Astrocyte (in vitro differentiated cells and primary cell): ENCODE measurements at regions not wholly inside any gene's neighbourhood (a gene's known extent, or its start where the extent isn't known, plus 50 kb on each side); places are given as distances from the start of the nearest gene placed in this dataset.

Source experiments
- DNase-seq: peaks from one replicate; pipeline ENCODE4 v3.0.0-alpha.2; 2010; ENCODE audit warnings: low read depth
- FAIRE-seq: peaks from 2 replicates; lab custom pipeline; 2011; peaks lifted over from hg19 to GRCh38; lab: Jason Lieb, UNC
- H2AFZ ChIP-seq: 2 replicates; pipeline ENCODE4 v1.6.0; 2012; ENCODE audit warnings: low read depth, low read length, inconsistent platforms
- H3K27ac ChIP-seq: 2 replicates; pipeline ENCODE4 v1.5.1; 2011; ENCODE audit warnings: low read depth, low read length, inconsistent platforms
- H3K27me3 ChIP-seq: 2 replicates; pipeline ENCODE4 v1.6.0; 2011; ENCODE audit warnings: low read length, inconsistent platforms; ENCODE audit not compliant: insufficient read depth
- H3K36me3 ChIP-seq: 2 replicates; pipeline ENCODE4 v1.5.1; 2011; ENCODE audit warnings: low read length, inconsistent platforms; ENCODE audit not compliant: insufficient read depth
- H3K4me1 ChIP-seq: 2 replicates; pipeline ENCODE4 v1.5.1; 2011; ENCODE audit warnings: low read length, inconsistent platforms; ENCODE audit not compliant: insufficient read depth
- H3K4me2 ChIP-seq: 2 replicates; pipeline ENCODE4 v1.6.0; 2012; ENCODE audit warnings: low read length, inconsistent platforms
- H3K4me3 ChIP-seq: 2 replicates; pipeline ENCODE4 v1.5.1; 2011; ENCODE audit warnings: low read depth, mild to moderate bottlenecking, low read length, inconsistent platforms; ENCODE audit not compliant: insufficient read depth
- H3K79me2 ChIP-seq: 2 replicates; pipeline ENCODE4 v1.6.0; 2012; ENCODE audit warnings: mild to moderate bottlenecking, low read length, inconsistent platforms; ENCODE audit not compliant: insufficient read depth
- H3K9ac ChIP-seq: 2 replicates; pipeline ENCODE4 v1.6.0; 2012; ENCODE audit warnings: mild to moderate bottlenecking, low read length, inconsistent platforms
- H3K9me3 ChIP-seq: 2 replicates; pipeline ENCODE4 v1.5.1; 2012; ENCODE audit warnings: low read depth, mild to moderate bottlenecking, low read length, inconsistent platforms; ENCODE audit not compliant: insufficient read depth
- H4K20me1 ChIP-seq: 2 replicates; pipeline ENCODE4 v1.6.0; 2012; ENCODE audit warnings: low read length, inconsistent platforms; ENCODE audit not compliant: insufficient read depth
- H3K27ac Mint-ChIP-seq: one replicate; pipeline ENCODE4 v1.8.0; 2021; ENCODE audit warnings: mild to moderate bottlenecking, mixed read lengths; ENCODE audit not compliant: unreplicated experiment
- H3K27me3 Mint-ChIP-seq: one replicate; pipeline ENCODE4 v1.8.0; 2021; ENCODE audit warnings: low read depth, mixed read lengths; ENCODE audit not compliant: unreplicated experiment
- H3K36me3 Mint-ChIP-seq: one replicate; pipeline ENCODE4 v1.8.0; 2021; ENCODE audit warnings: low read depth, mixed read lengths; ENCODE audit not compliant: unreplicated experiment
- H3K4me1 Mint-ChIP-seq: one replicate; pipeline ENCODE4 v1.8.0; 2021; ENCODE audit warnings: low read depth, mixed read lengths; ENCODE audit not compliant: unreplicated experiment
- H3K4me3 Mint-ChIP-seq: one replicate; pipeline ENCODE4 v1.8.0; 2021; ENCODE audit warnings: mild to moderate bottlenecking, moderate library complexity, mixed read lengths; ENCODE audit not compliant: unreplicated experiment
- H3K9me3 Mint-ChIP-seq: one replicate; pipeline ENCODE4 v1.8.0; 2021; ENCODE audit warnings: mild to moderate bottlenecking, mixed read lengths; ENCODE audit not compliant: unreplicated experiment
- CTCF ChIP-seq: IDR thresholded peaks from 2 replicates; pipeline ENCODE4 v1.5.1; 2011; ENCODE audit warnings: low read depth, mild to moderate bottlenecking, inconsistent platforms, low read length, moderate library complexity; ENCODE audit not compliant: insufficient read depth
- EZH2 ChIP-seq: IDR thresholded peaks from 2 replicates; pipeline ENCODE4 v1.6.1; 2012; ENCODE audit warnings: mild to moderate bottlenecking, low read length, inconsistent platforms; ENCODE audit not compliant: insufficient read depth

GRCh38 chr17:73776351-73777130 lies 132.3 kb upstream of the SDK2 start:
- H3K27me3 Mint-ChIP-seq: peaks cover 33% of the 10 kb centered on the region

GRCh38 chr17:73777131-73777449 lies 132.8 kb upstream of the SDK2 start:
- H2AFZ ChIP-seq: no peak overlapping the region
- DNase-seq: no peak
- Mint-ChIP-seq H3K27ac (no peak overlapping the region), H3K36me3 (no peaks in the 10 kb centered on the region), H3K27me3 (peaks cover 31% of the 10 kb centered on the region), H3K9me3 (peaks cover 5% of the 10 kb centered on the region), H3K4me1 (no peaks in the 10 kb centered on the region), H3K4me3 (no peak overlapping the region)
- no peaks in the 10 kb centered on the region for H3K79me2 ChIP-seq
- H3K4me2 ChIP-seq: no peak overlapping the region
- no peak for TF ChIP-seq CTCF
- TF ChIP-seq EZH2: no peak
- H3K4me1 ChIP-seq: no peaks in the 10 kb centered on the region
- no peak overlapping the region for H3K27ac ChIP-seq
- H3K9me3 ChIP-seq: no peaks in the 10 kb centered on the region
- H3K9ac ChIP-seq: no peak overlapping the region
- no peaks in the 10 kb centered on the region for H4K20me1 ChIP-seq
- FAIRE-seq: no peak
- H3K27me3 ChIP-seq: peaks cover 8% of the 10 kb centered on the region
- H3K4me3 ChIP-seq: no peak overlapping the region
- H3K36me3 ChIP-seq: no peaks in the 10 kb centered on the region

More at GRCh38 chr17:73776351-73777130, 132.3 kb upstream of the SDK2 start:
- H3K27ac Mint-ChIP-seq: no peak overlapping the region
- Histone ChIP-seq H3K36me3 (no peaks in the 10 kb centered on the region), H3K4me1 (no peaks in the 10 kb centered on the region), H3K9ac (no peak overlapping the region), H4K20me1 (no peaks in the 10 kb centered on the region), H3K4me3 (no peak overlapping the region), H3K27me3 (peaks cover 8% of the 10 kb centered on the region), H3K9me3 (no peaks in the 10 kb centered on the region), H3K79me2 (no peaks in the 10 kb centered on the region), H3K27ac (no peak overlapping the region), H3K4me2 (no peak overlapping the region), H2AFZ (no peak overlapping the region)
- H3K4me3 Mint-ChIP-seq: no peak overlapping the region
- peaks cover 5% of the 10 kb centered on the region for H3K9me3 Mint-ChIP-seq
- TF ChIP-seq CTCF (no peak), EZH2 (no peak)
- no peaks in the 10 kb centered on the region for H3K36me3 Mint-ChIP-seq
- FAIRE-seq (no peak), DNase-seq (no peak)
- no peaks in the 10 kb centered on the region for H3K4me1 Mint-ChIP-seq

- no peaks in the 10 kb centered on the region for H3K4me1 ChIP-seq
- no peak overlapping the region for H3K4me3 ChIP-seq
- H3K36me3 Mint-ChIP-seq: no peaks in the 10 kb centered on the region
- no peaks in the 10 kb centered on the region for H3K9me3 ChIP-seq
- H3K9me3 Mint-ChIP-seq: peaks cover 4% of the 10 kb centered on the region
- H3K36me3 ChIP-seq: no peaks in the 10 kb centered on the region
- peaks cover 9% of the 10 kb centered on the region for H3K27me3 ChIP-seq
- no peak overlapping the region for H3K9ac ChIP-seq
- no peaks in the 10 kb centered on the region for H4K20me1 ChIP-seq
- TF ChIP-seq EZH2: no peak
- no peak for TF ChIP-seq CTCF
- no peak overlapping the region for H3K27ac Mint-ChIP-seq
- FAIRE-seq: no peak
- no peak overlapping the region for H3K4me2 ChIP-seq
- peaks cover 37% of the 10 kb centered on the region for H3K27me3 Mint-ChIP-seq
- H2AFZ ChIP-seq: no peak overlapping the region
- H3K4me1 Mint-ChIP-seq: no peaks in the 10 kb centered on the region
- no peak overlapping the region for H3K4me3 Mint-ChIP-seq
- no peaks in the 10 kb centered on the region for H3K79me2 ChIP-seq
- H3K27ac ChIP-seq: no peak overlapping the region
- DNase-seq: no peak
Observed at GRCh38 chr17:73782231-73782630, 138.0 kb upstream of the SDK2 start.
